ENCODE measurements at regions not wholly inside any gene's neighbourhood (a gene's known extent, or its start where the extent isn't known, plus 50 kb on each side); places are given as distances from the start of the nearest gene placed in this dataset.
"Not testable (repeated sequence)": the region's sequence is repeated elsewhere in the genome, so short reads cannot be mapped to it uniquely, and the experiment has no call there.

DNA sequence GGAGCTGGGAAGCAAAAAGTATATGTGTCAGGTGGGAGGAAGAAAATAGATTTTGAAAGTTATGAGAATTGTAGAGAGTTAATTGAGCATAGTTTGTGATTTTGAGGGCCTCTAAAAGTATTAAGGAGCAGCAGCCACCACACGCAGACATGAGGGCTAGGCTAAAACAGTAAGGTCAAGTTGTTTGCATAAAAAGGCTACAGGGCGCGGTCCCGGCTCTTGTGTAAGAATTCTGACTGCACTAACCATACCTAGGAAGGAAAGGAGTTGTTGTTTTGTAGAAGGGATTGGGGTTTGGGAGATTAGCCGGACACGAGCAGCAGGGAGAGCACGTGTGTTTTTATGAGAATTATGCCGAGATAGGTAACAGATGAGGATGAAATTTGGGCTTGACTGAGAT, 207.2 kb upstream of the ELL2 start:
- TF ChIP-seq ZNF274 (IDR thresholded peaks at IDR 0.05; ENCODE audit: low read depth, low read length); YY1 (IDR thresholded peaks at IDR 0.05; ENCODE audit: insufficient read depth, insufficient read length): not testable (repeated sequence)
